Activated CD4-positive, alpha-beta T cell treated with anti-CD3 and anti-CD28 coated beads for 24 hours (primary cell): ENCODE measurements at regions not wholly inside any gene's neighbourhood (a gene's known extent, or its start where the extent isn't known, plus 50 kb on each side); places are given as distances from the start of the nearest gene placed in this dataset.
A peak's percentile ranks its signal among the peaks of the same experiment; 100 is the strongest.

Source experiments
- DNase-seq, 2 donors: peaks; one replicate each; pipeline ENCODE4 v3.0.0-alpha.2; 2020; ENCODE audit warnings: low read depth in 2 of 2

GRCh38 chr3:194769020-194769643 lies 83.4 kb downstream of the FAM43A start:
- DNase-seq, result peak; percentile 83 to 89

- no peak for DNase-seq
Observed at GRCh38 chr3:194772241-194773000, 86.7 kb downstream of the FAM43A start.

GRCh38 chr3:194773216-194773615 lies 87.5 kb downstream of the FAM43A start:
- no peak for DNase-seq

GRCh38 chr3:194773771-194774455 lies 88.2 kb downstream of the FAM43A start:
- no peak for DNase-seq

- no peak for DNase-seq
Observed at GRCh38 chr3:194775266-194775665, 89.6 kb downstream of the FAM43A start.

GRCh38 chr3:194775731-194776130 lies 90.0 kb downstream of the FAM43A start:
- DNase-seq, result no peak

- DNase-seq, result no peak
Observed at GRCh38 chr3:194777729-194778128, 92.0 kb downstream of the FAM43A start.

GRCh38 chr3:194779729-194780224 lies 94.1 kb downstream of the FAM43A start:
- DNase-seq, result no peak

- no peak for DNase-seq
Observed at GRCh38 chr3:194780706-194781105, 95.0 kb downstream of the FAM43A start.

- DNase-seq, result no peak
Observed at GRCh38 chr3:194781617-194782016, 95.9 kb downstream of the FAM43A start.

GRCh38 chr3:194782698-194783404 lies 97.2 kb downstream of the FAM43A start:
- DNase-seq, result no peak

- DNase-seq, result no peak
Observed at GRCh38 chr3:194784361-194784760, 98.7 kb downstream of the FAM43A start.

- DNase-seq, result no peak
Observed at GRCh38 chr3:194785315-194785714, 99.6 kb downstream of the FAM43A start.

- no peak for DNase-seq
Observed at GRCh38 chr3:194787072-194787471, 101.4 kb downstream of the FAM43A start.

GRCh38 chr3:194787650-194788049 lies 102.0 kb downstream of the FAM43A start:
- DNase-seq, result no peak

- DNase-seq, result no peak
Observed at GRCh38 chr3:194792368-194792767, 106.7 kb downstream of the FAM43A start.

- DNase-seq, result no peak
Observed at GRCh38 chr3:194797555-194798250, 112.0 kb downstream of the FAM43A start.

GRCh38 chr3:194798486-194798885 lies 112.8 kb downstream of the FAM43A start:
- DNase-seq, result no peak

GRCh38 chr3:194800002-194800401 lies 114.3 kb downstream of the FAM43A start:
- no peak for DNase-seq

- no peak for DNase-seq
Observed at GRCh38 chr3:194801461-194802432, 116.1 kb downstream of the FAM43A start.
